HuH-7.5 (cell line): ENCODE measurements at regions not wholly inside any gene's neighbourhood (a gene's known extent, or its start where the extent isn't known, plus 50 kb on each side); places are given as distances from the start of the nearest gene placed in this dataset.
"Not testable (repeated sequence)": the region's sequence is repeated elsewhere in the genome, so short reads cannot be mapped to it uniquely, and the experiment has no call there.

Source experiments
- DNase-seq: peaks from one replicate; pipeline ENCODE4 v3.0.0; 2011; ENCODE audit warnings: low spot score

- not testable (repeated sequence) for DNase-seq
Measured at GRCh38 chr21:41567237-41567636, 59.3 kb upstream of the TMPRSS2 start.

- DNase-seq: no peak
Measured at GRCh38 chr21:41566500-41567014, 58.6 kb upstream of the TMPRSS2 start.

- DNase-seq: no peak
Measured at GRCh38 chr21:41565550-41565949, 57.6 kb upstream of the TMPRSS2 start.

- DNase-seq: no peak
Measured at GRCh38 chr21:41564871-41565274, 56.9 kb upstream of the TMPRSS2 start.

- no peak for DNase-seq
Measured at GRCh38 chr21:41562101-41563000, 54.4 kb upstream of the TMPRSS2 start.

GRCh38 chr21:41561701-41562100, 53.7 kb upstream of the TMPRSS2 start:
- no peak for DNase-seq

GRCh38 chr21:41560661-41561158, 52.8 kb upstream of the TMPRSS2 start:
- DNase-seq: no peak

- DNase-seq: no peak
Measured at GRCh38 chr21:41559658-41560631, 52.0 kb upstream of the TMPRSS2 start.

GRCh38 chr21:41558842-41559241, 50.9 kb upstream of the TMPRSS2 start:
- DNase-seq: no peak

GRCh38 chr21:41557884-41558283, 49.9 kb upstream of the TMPRSS2 start:
- DNase-seq: no peak
